ENCODE measurements at regions not wholly inside any gene's neighbourhood (a gene's known extent, or its start where the extent isn't known, plus 50 kb on each side); places are given as distances from the start of the nearest gene placed in this dataset.

GRCh38 chr6:134472661-134473060 lies 154.7 kb upstream of the SGK1 start:
- TF ChIP-seq CTCF (IDR thresholded peaks at IDR 0.05) (no peak), POLR2A (IDR thresholded peaks at IDR 0.05) (no peak)

Measured in Peyer's patch (tissue), 4 donors.